H1 (cell line): ENCODE measurements at regions not wholly inside any gene's neighbourhood (a gene's known extent, or its start where the extent isn't known, plus 50 kb on each side); places are given as distances from the start of the nearest gene placed in this dataset.

Source experiments
- CTCF ChIA-PET: fragments of 300-600 bp; sonication (Branson Sonifier 250); formaldehyde crosslinking; loops from one replicate; lab custom pipeline; 2021; ENCODE audit not compliant: partially characterized antibody; lab: Charles Lee
- POLR2A ChIA-PET: fragments of 300-600 bp; sonication (Branson Sonifier 250); formaldehyde crosslinking; loops from one replicate; lab custom pipeline; 2021; ENCODE audit warnings: inconsistent platforms; ENCODE audit not compliant: partially characterized antibody; lab: Charles Lee
- DNase-seq, 2 experiments: peaks; one replicate each; pipeline versions ENCODE4 v3.0.0 to v3.0.0-alpha.2; 2010 to 2022; ENCODE audit warnings: low spot score in 2 of 2, low read depth in 1 of 2, mixed read lengths in 1 of 2
- FAIRE-seq: peaks from 2 replicates; lab custom pipeline; 2011; peaks lifted over from hg19 to GRCh38; lab: Jason Lieb, UNC
- H2AFZ ChIP-seq: 2 replicates; pipeline ENCODE4 v1.8.1; 2012; ENCODE audit warnings: low read length, inconsistent platforms
- H2AK5ac ChIP-seq: 2 replicates; pipeline ENCODE4 v1.6.1; 2013; ENCODE audit warnings: low read depth, low read length
- H2BK120ac ChIP-seq: replicated peaks from 2 replicates; pipeline ENCODE3; 2013; ENCODE audit warnings: low read depth, low read length, inconsistent platforms
- H2BK12ac ChIP-seq: 2 replicates; pipeline ENCODE4 v1.6.1; 2013; ENCODE audit warnings: low read depth, low read length
- H2BK15ac ChIP-seq: 2 replicates; pipeline ENCODE4 v1.6.1; 2013; ENCODE audit warnings: low read length
- H2BK20ac ChIP-seq: 2 replicates; pipeline ENCODE4 v1.6.1; 2013; ENCODE audit warnings: low read length
- H2BK5ac ChIP-seq: 2 replicates; pipeline ENCODE4 v1.6.1; 2013; ENCODE audit warnings: low read depth, low read length
- H3K14ac ChIP-seq: 2 replicates; pipeline ENCODE4 v1.6.1; 2013; ENCODE audit warnings: inconsistent platforms; ENCODE audit not compliant: insufficient read length
- H3K18ac ChIP-seq: 2 replicates; pipeline ENCODE4 v1.6.1; 2013; ENCODE audit warnings: low read length; ENCODE audit errors: extremely low read depth
- H3K23ac ChIP-seq: 2 replicates; pipeline ENCODE4 v1.6.1; 2013; ENCODE audit warnings: inconsistent platforms; ENCODE audit not compliant: insufficient read length
- H3K23me2 ChIP-seq: 2 replicates; pipeline ENCODE4 v1.6.1; 2013; ENCODE audit warnings: low read depth, low read length
- H3K27ac ChIP-seq: 2 replicates; pipeline ENCODE4 v1.6.1; 2011; ENCODE audit warnings: low read depth, low read length, inconsistent platforms
- H3K27me3 ChIP-seq, 4 experiments: replicated peaks in 1 of 4; 1 replicate in 1 of 4; 2 replicates in 3 of 4; pipeline versions ENCODE4 v1.6.1 to v1.8.1; 2011 to 2013; ENCODE audit warnings: low read length in 3 of 4, mild to moderate bottlenecking in 3 of 4, inconsistent platforms in 2 of 4, mixed read lengths in 2 of 4, moderate library complexity in 1 of 4; ENCODE audit not compliant: control insufficient read depth in 3 of 4, insufficient read depth in 3 of 4; ENCODE audit errors: extremely low read depth in 1 of 4
- H3K36me3 ChIP-seq, 4 experiments: 2 replicates each; pipeline versions ENCODE4 v1.6.1 to v1.8.1; 2011 to 2013; ENCODE audit warnings: mild to moderate bottlenecking in 4 of 4, low read length in 3 of 4, moderate library complexity in 2 of 4, control low read depth in 1 of 4, inconsistent platforms in 1 of 4; ENCODE audit not compliant: insufficient read depth in 4 of 4, control insufficient read depth in 2 of 4
- H3K4ac ChIP-seq: replicated peaks from 2 replicates; pipeline ENCODE3; 2013; ENCODE audit warnings: low read length, low read depth, mixed read lengths, inconsistent platforms; ENCODE audit not compliant: insufficient read length
- H3K4me1 ChIP-seq, 4 experiments: replicated peaks in 1 of 4; 1 replicate in 1 of 4; 2 replicates in 3 of 4; pipeline versions ENCODE4 v1.6.1 to v1.8.1; 2011 to 2013; ENCODE audit warnings: low read length in 3 of 4, inconsistent platforms in 2 of 4, mixed read lengths in 1 of 4; ENCODE audit not compliant: insufficient read depth in 4 of 4, control insufficient read depth in 3 of 4
- H3K4me2 ChIP-seq, 2 experiments: 2 replicates each; pipeline versions ENCODE4 v1.6.1 to v1.8.1; 2011 to 2013; ENCODE audit warnings: low read depth in 2 of 2, low read length in 2 of 2, control low read depth in 1 of 2, inconsistent platforms in 1 of 2, mild to moderate bottlenecking in 1 of 2; ENCODE audit not compliant: insufficient read depth in 1 of 2
- H3K4me3 ChIP-seq, 4 experiments: fragments of 200-600, 300-600 bp in 1 of 4; sonication (generic), shearing (Covaris generic), sonication (Bioruptor Twin) in 1 of 4; 2 replicates each; pipeline versions ENCODE4 v1.5.1 to v1.8.1; 2011 to 2016; ENCODE audit warnings: low read length in 4 of 4, low read depth in 3 of 4, control low read depth in 2 of 4, inconsistent platforms in 2 of 4, mild to moderate bottlenecking in 2 of 4, mixed read lengths in 1 of 4, moderate library complexity in 1 of 4; ENCODE audit not compliant: insufficient read depth in 2 of 4; ENCODE audit errors: extremely low read depth in 1 of 4
- H3K56ac ChIP-seq: replicated peaks from 2 replicates; pipeline ENCODE3; 2013; ENCODE audit warnings: low read depth, mild to moderate bottlenecking, mixed read lengths, low read length, inconsistent platforms; ENCODE audit not compliant: insufficient read length
- H3K79me1 ChIP-seq: 2 replicates; pipeline ENCODE4 v1.6.1; 2013; ENCODE audit warnings: low read depth, low read length, control low read depth
- H3K79me2 ChIP-seq, 2 experiments: 2 replicates each; pipeline versions ENCODE4 v1.6.1 to v1.8.1; 2012 to 2013; ENCODE audit warnings: low read length in 2 of 2, mild to moderate bottlenecking in 2 of 2, inconsistent platforms in 1 of 2; ENCODE audit not compliant: insufficient read depth in 2 of 2, control insufficient read depth in 1 of 2
- H3K9ac ChIP-seq, 4 experiments: replicated peaks in 1 of 4; 1 replicate in 1 of 4; 2 replicates in 3 of 4; pipeline versions ENCODE4 v1.6.1 to v1.8.1; 2011 to 2013; ENCODE audit warnings: low read depth in 3 of 4, low read length in 3 of 4, control low read depth in 2 of 4, mild to moderate bottlenecking in 2 of 4, moderate library complexity in 2 of 4, inconsistent platforms in 1 of 4; ENCODE audit errors: extremely low read depth in 1 of 4
- H3K9me3 ChIP-seq, 2 experiments: 2 replicates each; pipeline versions ENCODE4 v1.6.1 to v1.8.1; 2012 to 2013; ENCODE audit warnings: mild to moderate bottlenecking in 2 of 2, moderate library complexity in 2 of 2, control low read depth in 1 of 2, inconsistent platforms in 1 of 2, low read depth in 1 of 2, low read length in 1 of 2, mixed read lengths in 1 of 2; ENCODE audit not compliant: insufficient read depth in 2 of 2
- H4K20me1 ChIP-seq, 2 experiments: replicated peaks in 1 of 2; 2 replicates each; pipeline versions ENCODE3 to v1.8.1; 2011 to 2013; ENCODE audit warnings: inconsistent platforms in 2 of 2, low read length in 2 of 2, mild to moderate bottlenecking in 1 of 2; ENCODE audit not compliant: insufficient read depth in 2 of 2, control insufficient read depth in 1 of 2
- H4K5ac ChIP-seq: 2 replicates; pipeline ENCODE4 v1.6.1; 2013; ENCODE audit warnings: low read length, low read depth, mixed read lengths, inconsistent platforms; ENCODE audit not compliant: insufficient read length
- H4K8ac ChIP-seq: 2 replicates; pipeline ENCODE4 v1.8.0; 2013; ENCODE audit warnings: mild to moderate bottlenecking, moderate library complexity, low read length, inconsistent platforms; ENCODE audit not compliant: insufficient read depth; ENCODE audit errors: extremely low read depth
- H4K91ac ChIP-seq: replicated peaks from 2 replicates; pipeline ENCODE3; 2013; ENCODE audit warnings: low read length, mixed read lengths, inconsistent platforms; ENCODE audit not compliant: insufficient read length
- CBX8 ChIP-seq: fragments of 300-800, 300-1000 bp; sonication (generic); IDR thresholded peaks from 2 replicates; pipeline ENCODE4 v1.7.1; 2016; ENCODE audit warnings: low read depth, low read length, borderline replicate concordance
- FOSL1 ChIP-seq: IDR thresholded peaks from 2 replicates; pipeline ENCODE4 v1.6.1; 2011; ENCODE audit warnings: mild to moderate bottlenecking, low read depth, low read length, moderate library complexity; ENCODE audit not compliant: insufficient read depth
- JUND ChIP-seq: IDR thresholded peaks from 2 replicates; pipeline ENCODE4 v1.6.1; 2011; ENCODE audit warnings: mild to moderate bottlenecking, improper control_type of control experiment, low read length
- POU5F1 ChIP-seq: IDR thresholded peaks from 2 replicates; pipeline ENCODE4 v1.6.1; 2011; ENCODE audit warnings: low read depth, mild to moderate bottlenecking, low read length, moderate library complexity
- SP1 ChIP-seq: IDR thresholded peaks from 2 replicates; pipeline ENCODE4 v1.6.1; 2011; ENCODE audit warnings: low read depth, low read length
- SP2 ChIP-seq: IDR thresholded peaks from 2 replicates; pipeline ENCODE4 v1.6.1; 2012; ENCODE audit warnings: mild to moderate bottlenecking, low read length, inconsistent platforms
- SRF ChIP-seq: IDR thresholded peaks from 2 replicates; pipeline ENCODE4 v1.6.1; 2011; ENCODE audit warnings: mild to moderate bottlenecking, low read depth, low read length, moderate library complexity
- WGBS, 2 experiments: shearing (Covaris generic) in 1 of 2; methylation state at CpG; one replicate each; pipeline versions ENCODE4 v1.1.6 to v1.1.7; 2013 to 2015; ENCODE audit warnings: low lambda C conversion rate in 2 of 2, mixed read lengths in 2 of 2, inconsistent platforms in 1 of 2, low coverage in 1 of 2, missing lambda C conversion rate in 1 of 2; ENCODE audit not compliant: insufficient replicate concordance in 2 of 2, insufficient coverage in 1 of 2, insufficient read length in 1 of 2; ENCODE audit errors: extremely low coverage in 1 of 2, missing lambda C conversion rate in 1 of 2; 5-methylcytosine and 5-hydroxymethylcytosine counted together
- TF ChIP-seq, protein P1 (sequence below): IDR thresholded peaks from 2 replicates; pipeline ENCODE4 v1.6.1; 2012; ENCODE audit warnings: low read length, inconsistent platforms
- TF ChIP-seq, protein P2 (sequence below): IDR thresholded peaks from 2 replicates; pipeline ENCODE4 v1.6.1; 2012; ENCODE audit warnings: inconsistent platforms

DNA sequence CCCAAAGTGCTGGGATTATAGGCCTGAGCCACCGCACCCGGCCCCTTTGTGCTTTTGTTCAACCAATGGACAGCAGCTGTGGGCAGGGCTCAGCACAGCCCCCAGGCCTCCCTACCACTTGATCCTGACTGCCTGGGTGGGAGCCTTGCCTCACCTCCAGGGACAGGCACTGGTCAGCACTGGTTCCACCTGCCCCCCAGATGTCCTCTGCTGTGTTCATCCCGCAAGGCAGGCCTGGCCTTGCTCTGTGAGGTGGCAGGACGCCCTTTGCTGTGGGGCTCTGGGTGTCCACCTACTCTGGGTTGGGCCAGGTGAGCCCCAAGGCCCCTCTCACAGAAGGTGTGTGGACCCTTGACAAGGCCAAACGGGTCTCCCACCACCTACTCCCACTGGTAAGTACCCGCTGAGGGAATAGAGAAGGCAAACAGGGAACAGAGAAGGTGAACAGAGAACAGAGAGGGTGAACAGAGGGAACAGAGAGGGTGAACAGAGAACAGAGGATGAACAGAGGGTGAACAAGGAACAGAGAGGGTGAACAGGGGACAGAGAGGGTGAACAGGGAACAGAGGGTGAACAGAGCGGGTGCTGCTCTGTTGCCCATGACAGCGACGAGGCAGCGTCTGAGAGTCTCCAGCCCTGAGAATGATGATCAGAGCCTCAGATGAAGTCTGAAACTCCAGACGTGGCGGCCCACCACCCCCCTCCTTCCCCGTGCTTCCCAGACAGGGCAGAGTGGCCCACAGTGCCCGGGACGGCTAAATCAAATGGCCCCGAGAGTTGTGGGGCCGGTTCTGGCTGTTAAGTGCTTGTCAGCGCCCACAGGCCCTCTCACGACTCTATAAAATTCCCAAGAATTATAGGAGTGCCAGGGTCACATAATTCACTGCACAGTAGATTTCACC is 55.0 kb upstream of the NKX1-1 start:
- CTCF ChIA-PET: no interaction called here
- H3K4me1 ChIP-seq: peaks cover 0 to 20% (median 13%) of the 10 kb centered on the region in 4 experiments; a peak in 6 of 7 replicates
- H3K36me3 ChIP-seq: no peaks in the 10 kb centered on the region
- H4K8ac ChIP-seq: no peak overlapping the region
- no peaks in the 10 kb centered on the region for H3K79me2 ChIP-seq
- no peak overlapping the region; the same call in 1 of the 2 replicates for H3K18ac ChIP-seq
- H3K56ac ChIP-seq: no peak overlapping the region
- H4K5ac ChIP-seq: no peak overlapping the region
- TF ChIP-seq SRF: no peak
- TF ChIP-seq SP1: no peak
- no peak for TF ChIP-seq CBX8
- no peak for TF ChIP-seq POU5F1
- TF ChIP-seq, protein P1, sequence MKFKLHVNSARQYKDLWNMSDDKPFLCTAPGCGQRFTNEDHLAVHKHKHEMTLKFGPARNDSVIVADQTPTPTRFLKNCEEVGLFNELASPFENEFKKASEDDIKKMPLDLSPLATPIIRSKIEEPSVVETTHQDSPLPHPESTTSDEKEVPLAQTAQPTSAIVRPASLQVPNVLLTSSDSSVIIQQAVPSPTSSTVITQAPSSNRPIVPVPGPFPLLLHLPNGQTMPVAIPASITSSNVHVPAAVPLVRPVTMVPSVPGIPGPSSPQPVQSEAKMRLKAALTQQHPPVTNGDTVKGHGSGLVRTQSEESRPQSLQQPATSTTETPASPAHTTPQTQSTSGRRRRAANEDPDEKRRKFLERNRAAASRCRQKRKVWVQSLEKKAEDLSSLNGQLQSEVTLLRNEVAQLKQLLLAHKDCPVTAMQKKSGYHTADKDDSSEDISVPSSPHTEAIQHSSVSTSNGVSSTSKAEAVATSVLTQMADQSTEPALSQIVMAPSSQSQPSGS: no peak
- no peak for TF ChIP-seq SP2
- TF ChIP-seq, protein P2, sequence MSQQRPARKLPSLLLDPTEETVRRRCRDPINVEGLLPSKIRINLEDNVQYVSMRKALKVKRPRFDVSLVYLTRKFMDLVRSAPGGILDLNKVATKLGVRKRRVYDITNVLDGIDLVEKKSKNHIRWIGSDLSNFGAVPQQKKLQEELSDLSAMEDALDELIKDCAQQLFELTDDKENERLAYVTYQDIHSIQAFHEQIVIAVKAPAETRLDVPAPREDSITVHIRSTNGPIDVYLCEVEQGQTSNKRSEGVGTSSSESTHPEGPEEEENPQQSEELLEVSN: no peak
- TF ChIP-seq JUND: no peak
- no peak for TF ChIP-seq FOSL1
- no peak overlapping the region for H3K4me3 ChIP-seq
- H3K79me1 ChIP-seq: no peaks in the 10 kb centered on the region
- H2AK5ac ChIP-seq: peak overlapping the region; percentile 28; the same call in 1 of the 2 replicates
- no peak overlapping the region for H3K14ac ChIP-seq
- peak overlapping the region; percentile 95; the same call in 1 of the 2 replicates for H2BK20ac ChIP-seq
- peak overlapping the region; percentile 6; the same call in 1 of the 2 replicates for H2BK15ac ChIP-seq
- H3K4me2 ChIP-seq: no peak overlapping the region
- H2BK120ac ChIP-seq: no peak overlapping the region
- H4K91ac ChIP-seq: peak overlapping the region; percentile 93
- DNase-seq: peak in 1 of 2 experiments; percentile 48
- H3K27ac ChIP-seq: no peak overlapping the region
- no peak overlapping the region for H3K4ac ChIP-seq
- no peak overlapping the region for H3K23ac ChIP-seq
- H3K9ac ChIP-seq: no peak overlapping the region
- peak overlapping the region; percentile 69; the same call in 1 of the 2 replicates for H2BK5ac ChIP-seq
- POLR2A ChIA-PET: no interaction called here
- no peak for FAIRE-seq
- no peaks in the 10 kb centered on the region; a peak in 1 of 4 replicates for H3K9me3 ChIP-seq
- peaks cover 0 to 7% (median 0%) of the 10 kb centered on the region in 4 experiments; a peak in 2 of 7 replicates for H3K27me3 ChIP-seq
- no peak overlapping the region for H2AFZ ChIP-seq
- peaks cover 2% of the 10 kb centered on the region; the same call in 1 of the 2 replicates for H3K23me2 ChIP-seq
- H2BK12ac ChIP-seq: peak overlapping the region; percentile 92; the same call in 1 of the 2 replicates
- 87% methylated on average over 19 of the region's 19 CpGs; no CpG with 5 or more reads in 1 of the 2 experiments for WGBS, 2 experiments
- H4K20me1 ChIP-seq: no peaks in the 10 kb centered on the region
